GM21786 (cell line): ENCODE measurements at regions not wholly inside any gene's neighbourhood (a gene's known extent, or its start where the extent isn't known, plus 50 kb on each side); places are given as distances from the start of the nearest gene placed in this dataset.

Experiments
- ATAC-seq: cut with Tn5 transposase; IDR thresholded peaks from one replicate; pipeline ENCODE4 v1.9.1; 2021; ENCODE audit not compliant: unreplicated experiment

DNA sequence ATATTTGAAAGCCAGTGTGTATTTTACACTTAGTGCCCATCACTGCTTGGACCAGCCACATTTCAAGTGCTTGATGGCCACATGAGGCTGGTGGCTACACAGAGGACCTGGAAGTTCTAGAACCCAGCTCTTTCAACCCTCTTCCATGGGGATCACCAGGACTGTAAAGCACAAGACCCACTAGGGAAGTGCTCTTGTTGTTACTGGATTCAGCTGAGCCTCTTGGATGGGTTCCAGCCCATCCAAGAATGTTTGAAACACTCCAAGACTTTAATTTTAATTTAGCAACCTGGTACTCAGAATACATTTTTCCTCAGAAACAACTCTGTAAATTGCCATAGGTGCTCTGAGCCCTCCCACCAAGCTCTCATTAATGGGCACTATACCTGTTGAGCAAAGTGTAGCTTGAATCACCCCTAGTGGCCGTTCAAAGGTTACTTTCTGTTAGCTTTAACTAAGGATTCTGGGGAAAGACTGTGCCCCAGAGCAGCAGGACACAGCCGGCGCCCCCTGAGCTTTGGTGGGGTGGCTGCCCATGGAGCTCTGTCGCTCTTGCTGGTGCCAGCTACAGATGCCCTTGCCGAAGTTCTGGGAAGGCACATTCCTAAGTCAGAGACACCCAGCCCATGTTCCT, 212.4 kb downstream of the HSD17B3 start:
- ATAC-seq = no peak

- no peak for ATAC-seq
Observed at GRCh38 chr9:96088510-96088909, 213.0 kb downstream of the ERCC6L2 start.

GRCh38 chr9:96087669-96088299, 212.3 kb downstream of the ERCC6L2 start:
- no peak for ATAC-seq

DNA sequence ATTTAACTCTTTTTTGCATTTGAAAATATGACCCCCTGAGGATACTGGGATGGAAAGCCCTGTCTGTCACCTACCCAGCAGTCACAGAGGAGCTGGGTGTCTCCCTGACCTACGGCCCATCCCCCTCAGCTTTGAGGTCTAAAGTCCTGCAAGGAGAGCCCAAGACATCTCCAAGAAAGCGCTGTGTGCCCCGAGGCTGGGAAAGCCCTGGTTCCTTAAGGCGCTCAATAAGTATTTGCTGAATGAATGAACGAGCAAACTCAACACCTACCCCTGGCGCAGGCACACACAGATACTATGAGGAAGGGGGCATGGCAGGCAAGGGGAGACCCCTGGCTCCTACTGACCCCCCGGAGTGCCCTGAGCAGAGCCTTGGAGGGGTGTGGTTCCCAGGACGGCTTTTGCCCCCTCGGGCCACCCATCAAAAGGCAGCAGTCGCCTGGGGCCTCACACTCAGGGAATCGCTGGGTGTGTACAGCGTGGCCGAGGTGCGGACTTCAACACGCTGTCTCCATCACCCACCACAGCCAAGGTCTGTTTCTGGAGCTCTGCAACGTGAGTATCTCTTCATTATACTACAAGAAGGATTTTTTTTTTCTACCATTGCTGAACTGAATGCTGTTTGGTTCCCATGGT, 211.6 kb downstream of the ERCC6L2 start:
- ATAC-seq = no peak

- ATAC-seq = no peak
Observed at GRCh38 chr9:96085491-96086143, 210.1 kb downstream of the ERCC6L2 start.

- ATAC-seq = no peak
Observed at GRCh38 chr9:96084331-96084734, 208.8 kb downstream of the ERCC6L2 start.

GRCh38 chr9:96082516-96083232, 207.2 kb downstream of the ERCC6L2 start:
- ATAC-seq = no peak

- no peak for ATAC-seq
Observed at GRCh38 chr9:96080364-96080763, 204.9 kb downstream of the ERCC6L2 start.

DNA sequence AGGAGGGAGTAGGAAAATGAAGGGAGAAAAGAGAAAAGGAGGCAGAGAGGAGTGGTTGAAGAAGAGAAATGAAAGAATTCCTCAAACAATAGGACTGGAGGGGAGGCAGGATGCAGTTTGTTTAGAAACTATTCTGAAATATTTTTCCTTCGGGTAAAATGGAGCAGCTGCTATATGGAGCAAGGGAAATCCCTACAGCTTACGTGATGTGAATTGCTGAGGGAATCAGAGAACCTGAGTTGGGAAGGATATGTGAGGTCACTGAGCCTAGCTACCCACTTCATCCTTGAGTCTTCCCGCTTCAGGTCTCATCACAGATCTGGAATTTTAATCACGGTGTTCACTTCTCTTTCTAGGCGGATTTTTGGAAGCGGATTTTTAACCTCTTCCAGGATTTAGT, 204.3 kb downstream of the ERCC6L2 start:
- no peak for ATAC-seq

GRCh38 chr9:96078897-96079490, 203.5 kb downstream of the ERCC6L2 start:
- no peak for ATAC-seq

GRCh38 chr9:96075757-96076156, 200.3 kb downstream of the ERCC6L2 start:
- no peak for ATAC-seq

DNA sequence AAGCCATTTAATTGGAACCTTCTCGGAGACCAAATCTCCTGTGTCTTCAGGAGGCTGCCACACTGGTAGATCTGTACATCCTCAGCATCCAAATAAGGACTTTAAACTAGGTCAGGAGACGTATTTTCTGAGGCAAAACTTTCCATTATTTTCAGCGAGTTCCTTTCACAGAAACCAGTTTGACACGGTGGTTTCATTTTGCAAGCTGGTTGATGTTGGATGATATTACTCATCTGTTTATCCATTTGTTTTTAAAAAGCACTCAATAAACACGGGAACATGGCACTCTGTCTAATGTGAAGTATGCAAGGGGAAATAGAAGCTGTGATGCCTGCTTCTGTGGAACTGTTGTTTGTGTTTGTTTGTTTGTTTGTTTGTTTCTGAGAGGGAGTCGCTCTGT, 199.6 kb downstream of the ERCC6L2 start:
- no peak for ATAC-seq

GRCh38 chr9:96073531-96074480, 198.3 kb downstream of the ERCC6L2 start:
- no peak for ATAC-seq

GRCh38 chr9:96072930-96073329, 197.4 kb downstream of the ERCC6L2 start:
- no peak for ATAC-seq

GRCh38 chr9:96071815-96072124, 196.3 kb downstream of the ERCC6L2 start:
- no peak for ATAC-seq

GRCh38 chr9:96071076-96071814, 195.8 kb downstream of the ERCC6L2 start:
- ATAC-seq = no peak

DNA sequence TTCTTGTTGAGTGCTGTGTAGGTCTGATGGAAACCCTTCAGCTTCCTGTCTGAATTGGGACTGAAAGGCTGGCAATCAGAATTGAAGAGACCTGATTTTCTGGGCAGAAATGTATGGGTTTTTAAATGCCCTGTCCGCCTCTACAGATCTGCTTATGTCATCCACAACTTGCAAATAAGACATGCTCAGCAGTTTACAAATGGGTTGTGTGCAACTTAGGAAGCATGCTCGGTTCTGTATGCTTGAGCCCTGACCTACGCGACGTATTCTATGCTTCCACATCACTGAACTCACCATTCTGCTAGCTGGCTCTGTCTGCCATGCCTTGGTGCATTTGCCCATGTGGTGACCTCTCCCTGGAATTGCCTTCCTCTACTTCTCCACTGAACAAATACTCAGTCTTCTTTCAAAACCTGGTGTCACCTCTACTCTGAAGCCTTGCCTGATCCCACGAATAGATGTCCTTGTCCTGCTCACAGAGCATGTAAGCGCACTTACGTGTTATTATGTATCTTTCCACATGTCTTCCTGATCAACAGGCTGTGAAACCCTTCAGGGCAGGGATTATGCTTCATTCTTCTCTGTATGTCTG, 194.2 kb downstream of the ERCC6L2 start:
- ATAC-seq = no peak

DNA sequence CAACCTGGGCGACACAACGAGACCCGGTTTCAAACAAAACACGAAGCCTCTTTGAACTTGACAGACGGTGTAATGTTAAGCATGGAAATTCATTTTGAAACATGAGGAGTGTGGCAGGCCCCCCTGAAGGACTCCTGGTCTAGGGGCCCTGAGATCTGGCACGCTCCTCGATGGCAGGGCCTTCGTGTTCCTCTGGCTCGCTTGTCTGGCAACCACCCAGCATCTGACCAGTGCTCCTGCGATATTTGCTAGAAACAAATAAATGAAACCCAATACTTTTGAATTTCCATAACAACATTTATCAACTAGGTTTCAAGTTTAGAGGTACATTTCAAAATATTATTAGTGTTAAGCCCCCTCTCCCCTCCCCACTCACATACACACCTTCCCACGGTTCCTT, 193.0 kb downstream of the ERCC6L2 start:
- no peak for ATAC-seq

- ATAC-seq = no peak
Observed at GRCh38 chr9:96067600-96067999, 192.1 kb downstream of the ERCC6L2 start.
